Vagina (tissue), 2 donors: ENCODE measurements at regions not wholly inside any gene's neighbourhood (a gene's known extent, or its start where the extent isn't known, plus 50 kb on each side); places are given as distances from the start of the nearest gene placed in this dataset.

Experiments
- POLR2A ChIP-seq, 2 donors: fragments of 450-650 bp; IDR thresholded peaks; one replicate each; pipeline ENCODE4 v1.6.1; 2017; ENCODE audit warnings: antibody characterized with exemption in 2 of 2, mild to moderate bottlenecking in 2 of 2, moderate library complexity in 2 of 2
- TF ChIP-seq, protein P1 (sequence below), 3 experiments: fragments of 450-650 bp in 2 of 3; fragments of 200-600 bp in 1 of 3; sonication (generic) in 1 of 3; IDR thresholded peaks; one replicate each; pipeline ENCODE4 v1.5.1; 2017 to 2019; ENCODE audit warnings: antibody characterized with exemption in 3 of 3, mild to moderate bottlenecking in 2 of 3, moderate library complexity in 2 of 3

GRCh38 chr2:121149384-121149783 is 135.6 kb downstream of the TFCP2L1 start:
- no peak for TF ChIP-seq POLR2A (IDR thresholded peaks at IDR 0.05)
- TF ChIP-seq, protein P1, sequence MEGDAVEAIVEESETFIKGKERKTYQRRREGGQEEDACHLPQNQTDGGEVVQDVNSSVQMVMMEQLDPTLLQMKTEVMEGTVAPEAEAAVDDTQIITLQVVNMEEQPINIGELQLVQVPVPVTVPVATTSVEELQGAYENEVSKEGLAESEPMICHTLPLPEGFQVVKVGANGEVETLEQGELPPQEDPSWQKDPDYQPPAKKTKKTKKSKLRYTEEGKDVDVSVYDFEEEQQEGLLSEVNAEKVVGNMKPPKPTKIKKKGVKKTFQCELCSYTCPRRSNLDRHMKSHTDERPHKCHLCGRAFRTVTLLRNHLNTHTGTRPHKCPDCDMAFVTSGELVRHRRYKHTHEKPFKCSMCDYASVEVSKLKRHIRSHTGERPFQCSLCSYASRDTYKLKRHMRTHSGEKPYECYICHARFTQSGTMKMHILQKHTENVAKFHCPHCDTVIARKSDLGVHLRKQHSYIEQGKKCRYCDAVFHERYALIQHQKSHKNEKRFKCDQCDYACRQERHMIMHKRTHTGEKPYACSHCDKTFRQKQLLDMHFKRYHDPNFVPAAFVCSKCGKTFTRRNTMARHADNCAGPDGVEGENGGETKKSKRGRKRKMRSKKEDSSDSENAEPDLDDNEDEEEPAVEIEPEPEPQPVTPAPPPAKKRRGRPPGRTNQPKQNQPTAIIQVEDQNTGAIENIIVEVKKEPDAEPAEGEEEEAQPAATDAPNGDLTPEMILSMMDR (IDR thresholded peaks at IDR 0.05): no peak
